ENCODE measurements at regions not wholly inside any gene's neighbourhood (a gene's known extent, or its start where the extent isn't known, plus 50 kb on each side); places are given as distances from the start of the nearest gene placed in this dataset.

- H3K4me1 ChIP-seq (ENCODE audit: control insufficient read depth, insufficient read depth, low read length), result no peaks in the 10 kb centered on the region
- no peaks in the 10 kb centered on the region for H3K36me3 ChIP-seq (ENCODE audit: control insufficient read depth, insufficient read depth, low read length)
- H3K27me3 ChIP-seq (ENCODE audit: control insufficient read depth, insufficient read depth, low read length), result no peaks in the 10 kb centered on the region
Measured at GRCh38 chr17:77674358-77674757, 284.1 kb upstream of the TNRC6C start.

GRCh38 chr17:77675411-77675810, 283.1 kb upstream of the TNRC6C start:
- H3K9ac ChIP-seq (ENCODE audit: low read length), result no peak overlapping the region
- no peaks in the 10 kb centered on the region for H3K4me1 ChIP-seq (ENCODE audit: control insufficient read depth, insufficient read depth, low read length)
- no peak overlapping the region for H3K27ac ChIP-seq (ENCODE audit: low read depth, low read length)
- no peaks in the 10 kb centered on the region for H3K36me3 ChIP-seq (ENCODE audit: control insufficient read depth, insufficient read depth, low read length)
- H3K27me3 ChIP-seq (ENCODE audit: control insufficient read depth, insufficient read depth, low read length), result no peaks in the 10 kb centered on the region
- H3K4me3 ChIP-seq (ENCODE audit: low read length), result no peak overlapping the region

More at GRCh38 chr17:77674358-77674757, 284.1 kb upstream of the TNRC6C start:
- no peak overlapping the region for H3K9ac ChIP-seq (ENCODE audit: low read length)
- H3K27ac ChIP-seq (ENCODE audit: low read depth, low read length), result no peak overlapping the region
- no peak overlapping the region for H3K4me3 ChIP-seq (ENCODE audit: low read length)

- H3K36me3 ChIP-seq (ENCODE audit: control insufficient read depth, insufficient read depth, low read length), result no peaks in the 10 kb centered on the region
- no peak overlapping the region for H3K9ac ChIP-seq (ENCODE audit: low read length)
- H3K4me1 ChIP-seq (ENCODE audit: control insufficient read depth, insufficient read depth, low read length), result no peaks in the 10 kb centered on the region
- H3K27ac ChIP-seq (ENCODE audit: low read depth, low read length), result no peak overlapping the region
- H3K27me3 ChIP-seq (ENCODE audit: control insufficient read depth, insufficient read depth, low read length), result no peaks in the 10 kb centered on the region
- peak overlapping the region; percentile 35 for H3K4me3 ChIP-seq (ENCODE audit: low read length)
Measured at GRCh38 chr17:77675816-77676215, 282.7 kb upstream of the TNRC6C start.

GRCh38 chr17:77676237-77676661, 282.3 kb upstream of the TNRC6C start:
- Histone ChIP-seq H3K27me3 (ENCODE audit: control insufficient read depth, insufficient read depth, low read length) (no peaks in the 10 kb centered on the region), H3K36me3 (ENCODE audit: control insufficient read depth, insufficient read depth, low read length) (no peaks in the 10 kb centered on the region), H3K9ac (ENCODE audit: low read length) (no peak overlapping the region), H3K27ac (ENCODE audit: low read depth, low read length) (no peak overlapping the region), H3K4me1 (ENCODE audit: control insufficient read depth, insufficient read depth, low read length) (no peaks in the 10 kb centered on the region), H3K4me3 (ENCODE audit: low read length) (peak overlapping the region; percentile 35)

- Histone ChIP-seq H3K27me3 (ENCODE audit: control insufficient read depth, insufficient read depth, low read length) (no peaks in the 10 kb centered on the region), H3K27ac (ENCODE audit: low read depth, low read length) (no peak overlapping the region), H3K36me3 (ENCODE audit: control insufficient read depth, insufficient read depth, low read length) (no peaks in the 10 kb centered on the region), H3K4me3 (ENCODE audit: low read length) (no peak overlapping the region), H3K9ac (ENCODE audit: low read length) (no peak overlapping the region), H3K4me1 (ENCODE audit: control insufficient read depth, insufficient read depth, low read length) (peaks cover 3% of the 10 kb centered on the region)
Measured at GRCh38 chr17:77677211-77677610, 281.3 kb upstream of the TNRC6C start.

GRCh38 chr17:77677630-77678029, 280.9 kb upstream of the TNRC6C start:
- Histone ChIP-seq H3K27me3 (ENCODE audit: control insufficient read depth, insufficient read depth, low read length) (no peaks in the 10 kb centered on the region), H3K4me3 (ENCODE audit: low read length) (no peak overlapping the region), H3K27ac (ENCODE audit: low read depth, low read length) (no peak overlapping the region), H3K9ac (ENCODE audit: low read length) (no peak overlapping the region), H3K36me3 (ENCODE audit: control insufficient read depth, insufficient read depth, low read length) (no peaks in the 10 kb centered on the region), H3K4me1 (ENCODE audit: control insufficient read depth, insufficient read depth, low read length) (peaks cover 4% of the 10 kb centered on the region)

- H3K27ac ChIP-seq (ENCODE audit: low read depth, low read length), result no peak overlapping the region
- no peaks in the 10 kb centered on the region for H3K27me3 ChIP-seq (ENCODE audit: control insufficient read depth, insufficient read depth, low read length)
- H3K4me1 ChIP-seq (ENCODE audit: control insufficient read depth, insufficient read depth, low read length), result peaks cover 4% of the 10 kb centered on the region
Measured at GRCh38 chr17:77679589-77679988, 278.9 kb upstream of the TNRC6C start.

GRCh38 chr17:77681861-77682260, 276.6 kb upstream of the TNRC6C start:
- H3K9ac ChIP-seq (ENCODE audit: low read length), result no peak overlapping the region
- peak overlapping the region; percentile 56 for H3K27ac ChIP-seq (ENCODE audit: low read depth, low read length)
- no peaks in the 10 kb centered on the region for H3K27me3 ChIP-seq (ENCODE audit: control insufficient read depth, insufficient read depth, low read length)
- H3K36me3 ChIP-seq (ENCODE audit: control insufficient read depth, insufficient read depth, low read length), result no peaks in the 10 kb centered on the region
- H3K4me1 ChIP-seq (ENCODE audit: control insufficient read depth, insufficient read depth, low read length), result peaks cover 4% of the 10 kb centered on the region
- no peak overlapping the region for H3K4me3 ChIP-seq (ENCODE audit: low read length)

More at GRCh38 chr17:77679589-77679988, 278.9 kb upstream of the TNRC6C start:
- H3K4me3 ChIP-seq (ENCODE audit: low read length), result no peak overlapping the region
- H3K9ac ChIP-seq (ENCODE audit: low read length), result no peak overlapping the region
- no peaks in the 10 kb centered on the region for H3K36me3 ChIP-seq (ENCODE audit: control insufficient read depth, insufficient read depth, low read length)

GRCh38 chr17:77684803-77685798, 273.4 kb upstream of the TNRC6C start:
- H3K4me3 ChIP-seq (ENCODE audit: low read length), result no peak overlapping the region
- H3K9ac ChIP-seq (ENCODE audit: low read length), result no peak overlapping the region
- peaks cover 4% of the 10 kb centered on the region for H3K4me1 ChIP-seq (ENCODE audit: control insufficient read depth, insufficient read depth, low read length)
- H3K27me3 ChIP-seq (ENCODE audit: control insufficient read depth, insufficient read depth, low read length), result no peaks in the 10 kb centered on the region
- no peak overlapping the region for H3K27ac ChIP-seq (ENCODE audit: low read depth, low read length)
- no peaks in the 10 kb centered on the region for H3K36me3 ChIP-seq (ENCODE audit: control insufficient read depth, insufficient read depth, low read length)

GRCh38 chr17:77685881-77686486, 272.5 kb upstream of the TNRC6C start:
- no peak overlapping the region for H3K4me3 ChIP-seq (ENCODE audit: low read length)
- peaks cover 4% of the 10 kb centered on the region for H3K4me1 ChIP-seq (ENCODE audit: control insufficient read depth, insufficient read depth, low read length)
- no peak overlapping the region for H3K9ac ChIP-seq (ENCODE audit: low read length)
- no peak overlapping the region for H3K27ac ChIP-seq (ENCODE audit: low read depth, low read length)
- H3K36me3 ChIP-seq (ENCODE audit: control insufficient read depth, insufficient read depth, low read length), result no peaks in the 10 kb centered on the region
- H3K27me3 ChIP-seq (ENCODE audit: control insufficient read depth, insufficient read depth, low read length), result no peaks in the 10 kb centered on the region

GRCh38 chr17:77686903-77687302, 271.6 kb upstream of the TNRC6C start:
- peaks cover 4% of the 10 kb centered on the region for H3K4me1 ChIP-seq (ENCODE audit: control insufficient read depth, insufficient read depth, low read length)
- H3K27me3 ChIP-seq (ENCODE audit: control insufficient read depth, insufficient read depth, low read length), result no peaks in the 10 kb centered on the region

GRCh38 chr17:77687417-77687816, 271.1 kb upstream of the TNRC6C start:
- Histone ChIP-seq H3K36me3 (ENCODE audit: control insufficient read depth, insufficient read depth, low read length) (no peaks in the 10 kb centered on the region), H3K4me3 (ENCODE audit: low read length) (no peak overlapping the region), H3K4me1 (ENCODE audit: control insufficient read depth, insufficient read depth, low read length) (no peaks in the 10 kb centered on the region), H3K9ac (ENCODE audit: low read length) (no peak overlapping the region), H3K27me3 (ENCODE audit: control insufficient read depth, insufficient read depth, low read length) (no peaks in the 10 kb centered on the region), H3K27ac (ENCODE audit: low read depth, low read length) (no peak overlapping the region)

More at GRCh38 chr17:77686903-77687302, 271.6 kb upstream of the TNRC6C start:
- Histone ChIP-seq H3K27ac (ENCODE audit: low read depth, low read length) (no peak overlapping the region), H3K9ac (ENCODE audit: low read length) (no peak overlapping the region), H3K36me3 (ENCODE audit: control insufficient read depth, insufficient read depth, low read length) (no peaks in the 10 kb centered on the region), H3K4me3 (ENCODE audit: low read length) (no peak overlapping the region)
